Nephron progenitor cell (in vitro differentiated cells): ENCODE measurements at regions not wholly inside any gene's neighbourhood (a gene's known extent, or its start where the extent isn't known, plus 50 kb on each side); places are given as distances from the start of the nearest gene placed in this dataset.
"Not testable (repeated sequence)": the region's sequence is repeated elsewhere in the genome, so short reads cannot be mapped to it uniquely, and the experiment has no call there.

ENCODE experiments used
- DNase-seq: peaks from one replicate; pipeline ENCODE4 v3.0.0; 2021
- H3K27ac Mint-ChIP-seq: 2 replicates; pipeline ENCODE4 v1.8.0; 2021; ENCODE audit warnings: mild to moderate bottlenecking, moderate library complexity, mixed read lengths
- H3K27me3 Mint-ChIP-seq: 2 replicates; pipeline ENCODE4 v1.8.0; 2021; ENCODE audit warnings: mild to moderate bottlenecking, low read depth, mixed read lengths; ENCODE audit not compliant: poor library complexity
- H3K36me3 Mint-ChIP-seq: 2 replicates; pipeline ENCODE4 v1.8.0; 2021; ENCODE audit warnings: low read depth, mixed read lengths
- H3K4me1 Mint-ChIP-seq: 2 replicates; pipeline ENCODE4 v1.8.0; 2021; ENCODE audit warnings: mixed read lengths
- H3K4me3 Mint-ChIP-seq: 2 replicates; pipeline ENCODE4 v1.8.0; 2021; ENCODE audit warnings: mild to moderate bottlenecking, moderate library complexity, mixed read lengths
- H3K9me3 Mint-ChIP-seq: 2 replicates; pipeline ENCODE4 v1.8.0; 2021; ENCODE audit warnings: mild to moderate bottlenecking, moderate library complexity, mixed read lengths
- CTCF ChIP-seq: fragments of 200-600 bp; sonication (generic); IDR thresholded peaks from 2 replicates; pipeline ENCODE4 v1.5.0; 2021; ENCODE audit warnings: antibody characterized with exemption

GRCh38 chr5:167939686-167940085 lies 351.8 kb upstream of the WWC1 start:
- Mint-ChIP-seq H3K9me3 (no peaks in the 10 kb centered on the region), H3K27me3 (peaks cover 4% of the 10 kb centered on the region), H3K4me3 (no peak overlapping the region), H3K4me1 (peaks cover 48% of the 10 kb centered on the region), H3K36me3 (no peaks in the 10 kb centered on the region), H3K27ac (no peak overlapping the region)
- DNase-seq, result no peak
- no peak for TF ChIP-seq CTCF

- no peak for TF ChIP-seq CTCF
- H3K27ac Mint-ChIP-seq, result no peak overlapping the region
- no peak overlapping the region for H3K4me3 Mint-ChIP-seq
These were observed 350.5 kb upstream of the WWC1 start for GRCh38 chr5:167940911-167941310.

GRCh38 chr5:167941556-167941955 lies 349.9 kb upstream of the WWC1 start:
- H3K27ac Mint-ChIP-seq, DNase-seq, H3K36me3 Mint-ChIP-seq, H3K9me3 Mint-ChIP-seq, H3K27me3 Mint-ChIP-seq, H3K4me3 Mint-ChIP-seq: not testable (repeated sequence)
- H3K4me1 Mint-ChIP-seq, result peaks cover 63% of the 10 kb centered on the region

More at GRCh38 chr5:167940911-167941310, 350.5 kb upstream of the WWC1 start:
- Mint-ChIP-seq H3K36me3 (no peaks in the 10 kb centered on the region), H3K9me3 (no peaks in the 10 kb centered on the region), H3K27me3 (no peaks in the 10 kb centered on the region), H3K4me1 (peaks cover 57% of the 10 kb centered on the region)
- no peak for DNase-seq

- H3K27ac Mint-ChIP-seq, result no peak overlapping the region
- H3K27me3 Mint-ChIP-seq, result no peaks in the 10 kb centered on the region
- no peak for TF ChIP-seq CTCF
- H3K9me3 Mint-ChIP-seq, result no peaks in the 10 kb centered on the region
- H3K36me3 Mint-ChIP-seq, result no peaks in the 10 kb centered on the region
- no peak overlapping the region for H3K4me3 Mint-ChIP-seq
- no peak for DNase-seq
- H3K4me1 Mint-ChIP-seq, result peaks cover 71% of the 10 kb centered on the region
These were observed 348.1 kb upstream of the WWC1 start for GRCh38 chr5:167943343-167943742.

GRCh38 chr5:167944121-167944852 lies 347.2 kb upstream of the WWC1 start:
- DNase-seq, result no peak
- Mint-ChIP-seq H3K27ac (peak overlapping the region; percentile 5), H3K27me3 (no peaks in the 10 kb centered on the region), H3K9me3 (no peaks in the 10 kb centered on the region), H3K4me1 (peaks cover 79% of the 10 kb centered on the region), H3K4me3 (no peak overlapping the region), H3K36me3 (no peaks in the 10 kb centered on the region)
- TF ChIP-seq CTCF, result no peak

- no peak overlapping the region for H3K4me3 Mint-ChIP-seq
- H3K27ac Mint-ChIP-seq, result peak overlapping the region; percentile 75
- DNase-seq, result peak; percentile 28
- H3K4me1 Mint-ChIP-seq, result peaks cover 80% of the 10 kb centered on the region
- TF ChIP-seq CTCF, result no peak
- H3K27me3 Mint-ChIP-seq, result no peaks in the 10 kb centered on the region
- H3K9me3 Mint-ChIP-seq, result no peaks in the 10 kb centered on the region
- no peaks in the 10 kb centered on the region for H3K36me3 Mint-ChIP-seq
These were observed 345.7 kb upstream of the WWC1 start for GRCh38 chr5:167945542-167946384.
